Heart right ventricle (tissue), 16 donors: ENCODE measurements at regions not wholly inside any gene's neighbourhood (a gene's known extent, or its start where the extent isn't known, plus 50 kb on each side); places are given as distances from the start of the nearest gene placed in this dataset.

Experiments used
- ATAC-seq, 8 donors: fragments of 200-7000 bp; cut with Tn5 transposase; one replicate each; pipeline ENCODE4 v1.9.1; 2020; ENCODE audit warnings: mild to moderate bottlenecking in 8 of 8, moderate library complexity in 8 of 8, moderate number of reproducible peaks in 1 of 8
- DNase-seq, 2 donors: peaks; one replicate each; pipeline ENCODE4 v3.0.0-alpha.2; 2020
- H3K27ac ChIP-seq, 10 donors: fragments of 200-600 bp; sonication (generic) in 2 of 10; one replicate each; pipeline versions ENCODE4 v1.5.0 to v1.8.0; 2020 to 2022; ENCODE audit warnings: mild to moderate bottlenecking in 3 of 10
- H3K27me3 ChIP-seq, 7 donors: fragments of 200-600 bp; one replicate each; pipeline ENCODE4 v1.8.0; 2021 to 2022; ENCODE audit warnings: mild to moderate bottlenecking in 2 of 7
- H3K36me3 ChIP-seq, 9 donors: fragments of 200-600 bp; sonication (generic) in 1 of 9; one replicate each; pipeline versions ENCODE4 v1.5.0 to v1.8.0; 2020 to 2022; ENCODE audit warnings: mild to moderate bottlenecking in 2 of 9
- H3K4me1 ChIP-seq, 9 donors: fragments of 200-600 bp; sonication (generic) in 1 of 9; one replicate each; pipeline versions ENCODE4 v1.5.0 to v1.8.0; 2020 to 2022; ENCODE audit warnings: mild to moderate bottlenecking in 4 of 9
- H3K4me3 ChIP-seq, 10 donors: fragments of 200-600 bp; sonication (generic) in 2 of 10; one replicate each; pipeline versions ENCODE4 v1.5.0 to v1.8.0; 2020 to 2022; ENCODE audit warnings: mild to moderate bottlenecking in 7 of 10, moderate library complexity in 2 of 10
- H3K9me3 ChIP-seq, 11 donors: fragments of 200-600 bp in 10 of 11; sonication (generic) in 2 of 11; one replicate each; pipeline versions ENCODE4 v1.5.0 to v1.8.0; 2013 to 2022; ENCODE audit warnings: mild to moderate bottlenecking in 2 of 11, control low read depth in 1 of 11, moderate library complexity in 1 of 11
- WGBS, 2 donors: extraction: QIAGEN DNeasy Blood & Tissue Kit; methylation state at CpG; one replicate each; pipeline ENCODE4 v1.1.7; 2013; ENCODE audit warnings: inconsistent platforms in 1 of 2; 5-methylcytosine and 5-hydroxymethylcytosine counted together
- intact Hi-C, 10 donors: fragments of 100-400 bp; cut with DNase I; formaldehyde crosslinking; loops; one replicate each; pipeline versions ENCODE4 v1.11.1 to v1.14.2; 2022
- TF ChIP-seq, protein P1 (sequence below), 9 donors: fragments of 200-600 bp; sonication (generic) in 2 of 9; IDR thresholded peaks; one replicate each; pipeline versions ENCODE4 v1.5.0 to v1.8.0; 2021 to 2022; ENCODE audit warnings: antibody characterized with exemption in 9 of 9, mild to moderate bottlenecking in 5 of 9, moderate library complexity in 1 of 9
- donor health status: Arrhythmogenic right ventricular cardiomyopathy.
- donor health status: ischemic (EF 13 %, LVEDD 7.1; RV severe dilation, severe dysfunction).
- donor health status: healthy with polysubstance abuse.
- donor health status: DM: no; HTN: yes; CAD: no.
- donor health status: DM: no; HTN: no; CAD: no.
- donor health status: ischemic (EF 25% LVEDD 6.9; RV normal size, moderate dysfunction).
- donor health status: ischemic (EF 25% LVEDD 5.7; RV mildly dilated, moderate dysfunction).
- donor health status: healthy.
- donor health status: DM: yes; HTN: yes; CAD: no.
- donor health status: Ischemic cardiomyopathy.
- donor health status: ischemic (EF 35%, LVEDD 5.7; RV mildly dilated, moderate dysfunction).
- donor health status: nonischemic (EF 11% LVEDD 7.7; RV severe dilation, severe dysfunction).
- donor health status: DM: yes; HTN: yes; CAD: no.
- donor health status: PGD.
- donor health status: ischemic (EF 29% LVEDD 5.4; RV normal size, mild dysfunction).
- donor health status: nonischemic (EF 23%, LVEDD 6.1; RV moderate dilation, normal function).

DNA sequence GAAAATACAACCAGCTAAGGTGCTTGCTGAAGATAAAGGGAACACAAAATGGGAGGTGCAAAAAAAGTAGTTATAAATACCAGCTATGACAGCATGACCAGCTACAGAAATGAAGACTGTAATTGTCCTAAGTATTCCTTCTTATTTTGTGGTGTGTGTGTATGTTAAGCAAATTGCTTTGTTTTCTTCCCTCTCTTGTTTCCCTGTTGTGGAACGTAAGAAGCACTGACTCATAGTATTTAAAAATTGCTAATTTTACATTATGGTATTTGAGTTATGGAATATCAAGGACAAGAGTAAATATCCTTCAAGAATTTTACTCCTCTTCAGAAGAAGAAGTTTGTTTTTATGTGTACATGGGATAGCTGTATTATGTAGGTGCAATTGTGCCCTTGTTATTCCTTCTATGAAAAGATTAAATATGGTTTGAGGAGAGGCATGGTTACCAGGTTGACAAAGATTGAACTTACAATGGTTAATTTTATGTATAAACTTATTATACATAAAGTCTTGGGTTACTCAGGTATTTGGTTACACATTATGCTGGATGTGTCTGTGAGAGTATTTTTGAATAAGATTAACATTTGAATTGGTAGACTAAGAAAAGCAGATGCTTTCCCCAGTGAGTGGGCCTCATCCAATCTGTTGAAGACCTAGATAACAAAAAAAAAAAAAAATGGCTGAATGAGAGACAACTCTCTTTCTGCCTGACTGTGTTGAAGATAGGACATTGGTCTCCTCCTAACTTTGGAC, 1132.1 kb upstream of the ALCAM start:
- DNase-seq: no peak
- intact Hi-C loops: no loop called here
- Histone ChIP-seq H3K27ac (no peak overlapping the region), H3K4me1 (no peaks in the 10 kb centered on the region), H3K4me3 (no peak overlapping the region), H3K9me3 (peaks cover 0 to 5% (median 0%) of the 10 kb centered on the region in 11 donors), H3K27me3 (no peaks in the 10 kb centered on the region), H3K36me3 (no peaks in the 10 kb centered on the region)
- 93% methylated on average over 1 of the region's 1 CpG for WGBS, 2 donors
- no peak for ATAC-seq
- TF ChIP-seq, protein P1, sequence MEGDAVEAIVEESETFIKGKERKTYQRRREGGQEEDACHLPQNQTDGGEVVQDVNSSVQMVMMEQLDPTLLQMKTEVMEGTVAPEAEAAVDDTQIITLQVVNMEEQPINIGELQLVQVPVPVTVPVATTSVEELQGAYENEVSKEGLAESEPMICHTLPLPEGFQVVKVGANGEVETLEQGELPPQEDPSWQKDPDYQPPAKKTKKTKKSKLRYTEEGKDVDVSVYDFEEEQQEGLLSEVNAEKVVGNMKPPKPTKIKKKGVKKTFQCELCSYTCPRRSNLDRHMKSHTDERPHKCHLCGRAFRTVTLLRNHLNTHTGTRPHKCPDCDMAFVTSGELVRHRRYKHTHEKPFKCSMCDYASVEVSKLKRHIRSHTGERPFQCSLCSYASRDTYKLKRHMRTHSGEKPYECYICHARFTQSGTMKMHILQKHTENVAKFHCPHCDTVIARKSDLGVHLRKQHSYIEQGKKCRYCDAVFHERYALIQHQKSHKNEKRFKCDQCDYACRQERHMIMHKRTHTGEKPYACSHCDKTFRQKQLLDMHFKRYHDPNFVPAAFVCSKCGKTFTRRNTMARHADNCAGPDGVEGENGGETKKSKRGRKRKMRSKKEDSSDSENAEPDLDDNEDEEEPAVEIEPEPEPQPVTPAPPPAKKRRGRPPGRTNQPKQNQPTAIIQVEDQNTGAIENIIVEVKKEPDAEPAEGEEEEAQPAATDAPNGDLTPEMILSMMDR (IDR thresholded peaks at IDR 0.05): no peak

DNA sequence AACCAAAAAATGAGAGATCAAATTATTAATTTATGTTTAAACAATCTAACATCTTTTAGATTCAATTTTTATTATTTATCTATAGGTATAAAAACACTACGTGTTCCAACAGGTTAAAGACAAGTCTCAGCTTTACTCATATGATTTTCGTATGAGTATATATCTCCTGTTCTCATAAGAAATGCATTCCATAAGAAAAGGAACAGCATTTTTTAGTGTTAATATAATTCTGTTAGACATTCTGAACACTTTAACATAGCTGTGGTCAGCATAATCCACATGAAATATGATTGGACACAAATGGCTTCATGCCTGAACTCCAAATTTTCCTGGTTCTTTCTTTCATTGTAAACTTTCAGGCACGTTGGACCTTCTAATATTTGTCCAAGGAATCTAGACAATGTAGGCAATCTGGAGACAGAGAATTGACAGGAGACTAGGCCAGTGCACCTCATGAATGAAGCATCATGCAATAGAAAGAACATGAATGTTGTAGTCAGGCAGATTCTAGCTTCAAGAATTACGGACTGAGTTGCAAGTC, 1122.0 kb upstream of the ALCAM start:
- Histone ChIP-seq H3K27ac (no peak overlapping the region), H3K4me3 (no peak overlapping the region), H3K27me3 (no peaks in the 10 kb centered on the region), H3K4me1 (no peaks in the 10 kb centered on the region), H3K9me3 (peaks cover 0 to 27% (median 0%) of the 10 kb centered on the region in 11 donors), H3K36me3 (no peaks in the 10 kb centered on the region)
- no peak for DNase-seq
- TF ChIP-seq, protein P1 (IDR thresholded peaks at IDR 0.05): no peak
- intact Hi-C loops: no loop called here
- no peak for ATAC-seq
- WGBS, 2 donors: 50 to 73% methylated on average over 4 of the region's 4 CpGs

GRCh38 chr3:104245261-104245660, 1121.4 kb upstream of the ALCAM start:
- WGBS, 2 donors: 61 to 62% methylated on average over 3 of the region's 3 CpGs

GRCh38 chr3:104245981-104246380, 1120.7 kb upstream of the ALCAM start:
- intact Hi-C loops: no loop called here
- Histone ChIP-seq H3K27me3 (no peaks in the 10 kb centered on the region), H3K36me3 (no peaks in the 10 kb centered on the region), H3K27ac (no peak overlapping the region), H3K4me1 (no peaks in the 10 kb centered on the region), H3K4me3 (no peak overlapping the region), H3K9me3 (peaks cover 0 to 16% (median 0%) of the 10 kb centered on the region in 11 donors)
- 35 to 57% methylated on average over 2 of the region's 2 CpGs for WGBS, 2 donors
- no peak for DNase-seq
- TF ChIP-seq, protein P1 (IDR thresholded peaks at IDR 0.05): no peak
- no peak for ATAC-seq

More at GRCh38 chr3:104245261-104245660, 1121.4 kb upstream of the ALCAM start:
- no peak overlapping the region for H3K27ac ChIP-seq
- DNase-seq (no peak), ATAC-seq (no peak)
- H3K36me3 ChIP-seq: no peaks in the 10 kb centered on the region
- TF ChIP-seq, protein P1 (IDR thresholded peaks at IDR 0.05): no peak
- intact Hi-C loops: no loop called here
- H3K4me3 ChIP-seq: no peak overlapping the region
- no peaks in the 10 kb centered on the region for H3K4me1 ChIP-seq
- peaks cover 0 to 23% (median 0%) of the 10 kb centered on the region in 11 donors for H3K9me3 ChIP-seq
- no peaks in the 10 kb centered on the region for H3K27me3 ChIP-seq
